Endodermal cell (in vitro differentiated cells): ENCODE measurements at regions not wholly inside any gene's neighbourhood (a gene's known extent, or its start where the extent isn't known, plus 50 kb on each side); places are given as distances from the start of the nearest gene placed in this dataset.

Experiments
- DNase-seq: peaks from one replicate; pipeline ENCODE4 v3.0.0-alpha.2; 2017
- H3K27ac ChIP-seq: 2 replicates; pipeline ENCODE4 v1.5.1; 2013; ENCODE audit warnings: mild to moderate bottlenecking, low read depth, low read length, moderate library complexity
- H3K27me3 ChIP-seq: 2 replicates; pipeline ENCODE4 v1.6.1; 2013; ENCODE audit warnings: mild to moderate bottlenecking, low read length, moderate library complexity; ENCODE audit not compliant: insufficient read depth, control insufficient read depth, poor library complexity, severe bottlenecking
- H3K36me3 ChIP-seq: 2 replicates; pipeline ENCODE4 v1.7.0; 2013; ENCODE audit warnings: mild to moderate bottlenecking, low read length, moderate library complexity; ENCODE audit not compliant: control insufficient read depth, insufficient read depth
- H3K4me1 ChIP-seq: one replicate; pipeline ENCODE4 v1.7.0; 2013; ENCODE audit warnings: low read length; ENCODE audit not compliant: control insufficient read depth, insufficient read depth
- H3K4me3 ChIP-seq: 2 replicates; pipeline ENCODE4 v1.5.1; 2013; ENCODE audit warnings: mild to moderate bottlenecking, low read length, moderate library complexity
- H3K9ac ChIP-seq: 2 replicates; pipeline ENCODE4 v1.6.1; 2013; ENCODE audit warnings: mild to moderate bottlenecking, low read length, moderate library complexity; ENCODE audit not compliant: poor library complexity, severe bottlenecking; ENCODE audit errors: extremely low read depth
- H3K9me3 ChIP-seq: 2 replicates; pipeline ENCODE4 v1.6.1; 2013; ENCODE audit warnings: mild to moderate bottlenecking, low read length, moderate library complexity; ENCODE audit not compliant: control insufficient read depth
- H3K27ac Mint-ChIP-seq: 2 replicates; pipeline ENCODE4 v1.8.0; 2020; ENCODE audit warnings: mixed read lengths
- H3K27me3 Mint-ChIP-seq: 2 replicates; pipeline ENCODE4 v1.8.0; 2021; ENCODE audit warnings: mild to moderate bottlenecking, mixed read lengths; ENCODE audit not compliant: insufficient read depth
- H3K36me3 Mint-ChIP-seq: 2 replicates; pipeline ENCODE4 v1.8.0; 2020; ENCODE audit warnings: low read depth, mixed read lengths
- H3K4me1 Mint-ChIP-seq: 2 replicates; pipeline ENCODE4 v1.8.0; 2020; ENCODE audit warnings: mixed read lengths
- H3K4me3 Mint-ChIP-seq: 2 replicates; pipeline ENCODE4 v1.8.0; 2020; ENCODE audit warnings: mild to moderate bottlenecking, moderate library complexity, mixed read lengths
- H3K9me3 Mint-ChIP-seq: 2 replicates; pipeline ENCODE4 v1.8.0; 2020; ENCODE audit warnings: mild to moderate bottlenecking, mixed read lengths
- WGBS, 2 experiments: methylation state at CpG; one replicate each; pipeline versions ENCODE4 v1.1.5 to v1.1.7; 2013; ENCODE audit warnings: missing lambda C conversion rate in 2 of 2, mixed read lengths in 1 of 2; ENCODE audit not compliant: insufficient coverage in 1 of 2, insufficient read length in 1 of 2; 5-methylcytosine and 5-hydroxymethylcytosine counted together
- TF ChIP-seq, protein P1 (sequence below): fragments of 200-600 bp; sonication (generic); conservative IDR thresholded peaks from 2 replicates; pipeline ENCODE4 v1.5.0; 2021; ENCODE audit warnings: antibody characterized with exemption, mild to moderate bottlenecking

- no peaks in the 10 kb centered on the region for H3K36me3 Mint-ChIP-seq
Observed at GRCh38 chr22:20652130-20652529, 121.8 kb upstream of the SERPIND1 start.

GRCh38 chr22:20652582-20652981 lies 121.3 kb upstream of the SERPIND1 start:
- Histone ChIP-seq H3K9me3 (no peaks in the 10 kb centered on the region), H3K4me3 (no peak overlapping the region), H3K4me1 (no peaks in the 10 kb centered on the region), H3K9ac (no peak overlapping the region), H3K27me3 (no peaks in the 10 kb centered on the region), H3K27ac (no peak overlapping the region), H3K36me3 (no peaks in the 10 kb centered on the region)
- Mint-ChIP-seq H3K27ac (no peak overlapping the region), H3K36me3 (no peaks in the 10 kb centered on the region), H3K9me3 (no peaks in the 10 kb centered on the region), H3K4me3 (no peak overlapping the region), H3K27me3 (peaks cover 9% of the 10 kb centered on the region), H3K4me1 (no peaks in the 10 kb centered on the region)
- WGBS, 2 experiments = 91% methylated on average over 6 of the region's 6 CpGs; no CpG with 5 or more reads in 1 of the 2 experiments
- TF ChIP-seq, protein P1, sequence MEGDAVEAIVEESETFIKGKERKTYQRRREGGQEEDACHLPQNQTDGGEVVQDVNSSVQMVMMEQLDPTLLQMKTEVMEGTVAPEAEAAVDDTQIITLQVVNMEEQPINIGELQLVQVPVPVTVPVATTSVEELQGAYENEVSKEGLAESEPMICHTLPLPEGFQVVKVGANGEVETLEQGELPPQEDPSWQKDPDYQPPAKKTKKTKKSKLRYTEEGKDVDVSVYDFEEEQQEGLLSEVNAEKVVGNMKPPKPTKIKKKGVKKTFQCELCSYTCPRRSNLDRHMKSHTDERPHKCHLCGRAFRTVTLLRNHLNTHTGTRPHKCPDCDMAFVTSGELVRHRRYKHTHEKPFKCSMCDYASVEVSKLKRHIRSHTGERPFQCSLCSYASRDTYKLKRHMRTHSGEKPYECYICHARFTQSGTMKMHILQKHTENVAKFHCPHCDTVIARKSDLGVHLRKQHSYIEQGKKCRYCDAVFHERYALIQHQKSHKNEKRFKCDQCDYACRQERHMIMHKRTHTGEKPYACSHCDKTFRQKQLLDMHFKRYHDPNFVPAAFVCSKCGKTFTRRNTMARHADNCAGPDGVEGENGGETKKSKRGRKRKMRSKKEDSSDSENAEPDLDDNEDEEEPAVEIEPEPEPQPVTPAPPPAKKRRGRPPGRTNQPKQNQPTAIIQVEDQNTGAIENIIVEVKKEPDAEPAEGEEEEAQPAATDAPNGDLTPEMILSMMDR = no peak
- no peak for DNase-seq

More at GRCh38 chr22:20652130-20652529, 121.8 kb upstream of the SERPIND1 start:
- Histone ChIP-seq H3K27ac (no peak overlapping the region), H3K4me1 (no peaks in the 10 kb centered on the region), H3K9ac (no peak overlapping the region), H3K27me3 (no peaks in the 10 kb centered on the region), H3K36me3 (no peaks in the 10 kb centered on the region), H3K4me3 (no peak overlapping the region), H3K9me3 (no peaks in the 10 kb centered on the region)
- Mint-ChIP-seq H3K27ac (no peak overlapping the region), H3K9me3 (no peaks in the 10 kb centered on the region), H3K27me3 (peaks cover 5% of the 10 kb centered on the region), H3K4me1 (no peaks in the 10 kb centered on the region), H3K4me3 (no peak overlapping the region)
- no peak for DNase-seq
- 93 to 100% methylated on average over 5 to 6 of the region's 6 CpGs for WGBS, 2 experiments
- TF ChIP-seq, protein P1 = no peak

DNA sequence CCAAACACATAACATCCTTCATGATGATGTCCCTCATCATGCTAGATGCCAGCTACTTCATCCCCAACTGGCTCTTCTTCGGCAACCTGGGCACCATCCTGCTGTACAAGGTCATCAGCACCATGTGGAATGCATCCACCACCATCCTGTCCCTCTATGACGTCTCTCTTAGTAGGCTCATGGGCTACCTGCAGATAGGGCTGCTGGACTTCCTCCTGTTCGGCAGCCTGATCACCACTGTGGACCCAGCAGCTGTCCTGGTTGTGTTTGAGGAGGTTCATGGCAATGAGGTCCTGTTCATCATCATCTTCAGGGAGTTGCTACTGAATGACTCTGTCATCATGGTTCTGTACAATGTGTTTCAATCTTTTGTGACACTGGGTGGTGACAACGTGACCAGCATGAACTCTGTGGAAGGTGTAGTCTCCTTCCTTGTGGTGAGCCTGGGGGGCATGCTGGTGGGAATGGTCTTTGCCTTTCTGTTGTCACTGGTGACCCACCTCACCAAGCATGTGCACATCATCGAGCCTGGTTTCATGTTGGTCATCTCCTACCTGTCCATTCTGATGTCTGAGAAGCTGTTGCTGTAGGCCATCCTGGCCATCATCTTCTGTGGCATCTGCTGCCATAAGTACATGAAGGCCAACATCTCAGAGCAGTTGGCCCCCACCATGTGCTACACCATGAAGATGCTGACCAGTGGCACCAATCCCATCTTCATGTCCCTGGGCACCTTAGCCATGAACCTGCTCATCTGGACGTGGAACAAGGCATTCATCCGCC lies 120.7 kb upstream of the SERPIND1 start:
- H3K4me3 ChIP-seq = no peak overlapping the region
- H3K27me3 ChIP-seq = peaks cover 6% of the 10 kb centered on the region
- H3K9ac ChIP-seq = no peak overlapping the region
- H3K9me3 ChIP-seq = no peaks in the 10 kb centered on the region
- TF ChIP-seq, protein P1 = no peak
- no peak overlapping the region for H3K27ac ChIP-seq
- 90 to 99% methylated on average over 7 of the region's 7 CpGs for WGBS, 2 experiments
- no peaks in the 10 kb centered on the region for H3K4me1 ChIP-seq
- H3K9me3 Mint-ChIP-seq = no peaks in the 10 kb centered on the region
- no peak overlapping the region for H3K27ac Mint-ChIP-seq
- H3K36me3 Mint-ChIP-seq = no peaks in the 10 kb centered on the region
- H3K4me1 Mint-ChIP-seq = no peaks in the 10 kb centered on the region
- H3K36me3 ChIP-seq = no peaks in the 10 kb centered on the region
- H3K27me3 Mint-ChIP-seq = peaks cover 14% of the 10 kb centered on the region
- H3K4me3 Mint-ChIP-seq = no peak overlapping the region
- DNase-seq = no peak
